Caco-2 (cell line): ENCODE measurements at regions not wholly inside any gene's neighbourhood (a gene's known extent, or its start where the extent isn't known, plus 50 kb on each side); places are given as distances from the start of the nearest gene placed in this dataset.
"Not testable (repeated sequence)": the region's sequence is repeated elsewhere in the genome, so short reads cannot be mapped to it uniquely, and the experiment has no call there.

ENCODE experiments used
- BruUV-seq: library from RNA; stranded (reverse); fragments of 400-500 nt; replicated peaks from 2 replicates; lab custom pipeline; 2021; lab: Mats Ljungman, UMichigan
- CTCF ChIA-PET: fragments of 300-600 bp; sonication (Branson Sonifier 250); formaldehyde crosslinking; loops from one replicate; lab custom pipeline; 2022; ENCODE audit warnings: antibody characterized with exemption; lab: Charles Lee
- POLR2A ChIA-PET: fragments of 300-600 bp; sonication (Branson Sonifier 250); formaldehyde crosslinking; loops from one replicate; lab custom pipeline; 2022; ENCODE audit warnings: antibody characterized with exemption; lab: Charles Lee
- DNase-seq, 2 experiments: peaks; one replicate each; pipeline versions ENCODE4 v3.0.0 to v3.0.0-alpha.2; 2020 to 2022
- H3K27me3 ChIP-seq: replicated peaks from 2 replicates; pipeline ENCODE4 v1.6.0; 2011; ENCODE audit warnings: low read length; ENCODE audit not compliant: control insufficient read depth, insufficient read depth
- H3K36me3 ChIP-seq: 2 replicates; pipeline ENCODE4 v1.5.1; 2011; ENCODE audit warnings: low read length; ENCODE audit not compliant: control insufficient read depth, insufficient read depth
- H3K4me1 ChIP-seq: fragments of 250-450 bp; sonication (Bioruptor Pico); 2 replicates; pipeline ENCODE4 v1.5.1; 2020; ENCODE audit warnings: mild to moderate bottlenecking
- H3K4me3 ChIP-seq: 2 replicates; pipeline ENCODE4 v1.5.1; 2011; ENCODE audit warnings: low read depth, mild to moderate bottlenecking, control low read depth, low read length
- H3K9me3 ChIP-seq: fragments of 250-450 bp; sonication (Bioruptor Pico); 2 replicates; pipeline ENCODE4 v1.5.1; 2020; ENCODE audit warnings: mild to moderate bottlenecking, moderate library complexity
- H3K27ac Mint-ChIP-seq: one replicate; pipeline ENCODE4 v1.8.0; 2022; ENCODE audit warnings: mixed read lengths; ENCODE audit not compliant: unreplicated experiment
- H3K27me3 Mint-ChIP-seq: one replicate; pipeline ENCODE4 v1.8.0; 2022; ENCODE audit warnings: mixed read lengths; ENCODE audit not compliant: insufficient read depth, unreplicated experiment
- H3K36me3 Mint-ChIP-seq: one replicate; pipeline ENCODE4 v1.8.0; 2022; ENCODE audit warnings: mild to moderate bottlenecking, mixed read lengths; ENCODE audit not compliant: insufficient read depth, unreplicated experiment
- H3K4me1 Mint-ChIP-seq: one replicate; pipeline ENCODE4 v1.8.0; 2022; ENCODE audit warnings: low read depth, mixed read lengths; ENCODE audit not compliant: unreplicated experiment
- H3K4me3 Mint-ChIP-seq: one replicate; pipeline ENCODE4 v1.8.0; 2022; ENCODE audit warnings: mild to moderate bottlenecking, moderate library complexity, mixed read lengths; ENCODE audit not compliant: unreplicated experiment
- H3K9me3 Mint-ChIP-seq: one replicate; pipeline ENCODE4 v1.8.0; 2022; ENCODE audit warnings: mixed read lengths; ENCODE audit not compliant: unreplicated experiment
- CTCF ChIP-seq, 2 experiments: fragments of 200-600 bp in 1 of 2; IDR thresholded peaks; 1 replicate in 1 of 2; 2 replicates in 1 of 2; pipeline versions ENCODE4 v1.5.1 to v1.8.0; 2011 to 2022; ENCODE audit warnings: antibody characterized with exemption in 1 of 2, control low read depth in 1 of 2, inconsistent platforms in 1 of 2, low read depth in 1 of 2, low read length in 1 of 2, mild to moderate bottlenecking in 1 of 2, moderate library complexity in 1 of 2; ENCODE audit not compliant: insufficient read depth in 1 of 2, severe bottlenecking in 1 of 2, unreplicated experiment in 1 of 2
- intact Hi-C: fragments of 100-400 bp; cut with micrococcal nuclease; formaldehyde crosslinking; loops from one replicate; pipeline ENCODE4 v1.10.0; 2022; ENCODE audit not compliant: unreplicated experiment

DNA sequence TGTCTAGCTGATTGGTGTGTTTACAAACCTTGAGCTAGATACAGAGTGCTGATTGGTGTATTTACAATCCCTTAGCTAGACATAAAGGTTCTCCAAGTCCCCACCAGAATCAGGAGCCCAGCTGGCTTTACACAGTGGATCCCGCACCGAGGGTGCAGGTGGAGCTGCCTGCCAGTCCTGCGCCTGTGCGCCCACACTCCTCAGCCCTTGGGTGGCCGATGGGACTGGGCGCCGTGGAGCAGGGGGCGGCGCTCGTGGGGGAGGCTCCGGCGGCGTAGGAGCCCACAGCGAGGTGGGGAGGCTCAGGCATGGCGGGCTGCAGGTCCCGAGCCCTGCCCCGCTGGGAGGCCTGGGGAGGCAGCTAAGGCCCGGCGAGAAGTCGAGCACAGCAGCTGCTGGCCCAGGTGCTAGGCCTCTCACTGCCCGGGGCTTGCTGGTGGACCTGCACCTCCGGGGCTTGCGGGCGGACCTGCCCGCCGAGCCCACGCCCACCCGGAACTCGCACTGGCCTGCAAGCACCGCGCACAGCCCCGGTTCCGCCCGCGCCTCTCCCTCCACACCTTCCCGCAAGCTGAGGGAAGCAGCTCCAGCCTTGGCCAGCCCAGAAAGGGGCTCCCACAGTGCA is 51.0 kb upstream of the CDYL start:
- H3K4me3 ChIP-seq, H3K9me3 ChIP-seq, H3K27me3 Mint-ChIP-seq, BruUV-seq, intact Hi-C loops, H3K27ac Mint-ChIP-seq, H3K36me3 Mint-ChIP-seq, POLR2A ChIA-PET, H3K4me3 Mint-ChIP-seq, H3K9me3 Mint-ChIP-seq, H3K36me3 ChIP-seq, CTCF ChIA-PET, DNase-seq, H3K27me3 ChIP-seq: not testable (repeated sequence)
- peaks cover 20% of the 10 kb centered on the region for H3K4me1 Mint-ChIP-seq
- peaks cover 16% of the 10 kb centered on the region for H3K4me1 ChIP-seq

- DNase-seq, POLR2A ChIA-PET, H3K9me3 ChIP-seq, CTCF ChIA-PET, BruUV-seq, H3K36me3 ChIP-seq, H3K27me3 Mint-ChIP-seq, H3K4me3 ChIP-seq, H3K27ac Mint-ChIP-seq, intact Hi-C loops, H3K27me3 ChIP-seq, H3K36me3 Mint-ChIP-seq, H3K9me3 Mint-ChIP-seq, H3K4me3 Mint-ChIP-seq: not testable (repeated sequence)
- peaks cover 16% of the 10 kb centered on the region for H3K4me1 ChIP-seq
- H3K4me1 Mint-ChIP-seq: peaks cover 20% of the 10 kb centered on the region
Measured at GRCh38 chr6:4724727-4725126, 51.5 kb upstream of the CDYL start.

DNA sequence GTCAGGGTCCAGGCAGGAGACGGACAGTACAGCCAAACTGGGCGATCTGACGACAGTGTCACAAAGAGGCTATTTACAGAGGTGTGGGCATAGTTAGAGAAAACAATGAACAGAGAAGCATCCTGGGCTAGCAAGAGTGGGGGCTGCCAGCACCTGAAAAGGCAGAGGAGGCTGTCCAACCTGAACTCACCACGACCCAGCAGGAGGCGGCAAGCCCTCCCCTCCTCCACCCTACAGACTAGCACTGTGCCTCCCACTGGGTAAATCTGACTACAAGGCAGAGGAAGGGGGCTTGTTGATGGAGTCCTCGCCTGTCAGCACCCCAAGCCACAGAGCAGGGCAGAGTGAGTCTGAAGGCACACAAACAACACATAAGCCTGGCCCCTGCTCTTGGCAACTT is 52.8 kb upstream of the CDYL start:
- POLR2A ChIA-PET: no interaction called here
- intact Hi-C loops: no loop called here
- no peaks in the 10 kb centered on the region for H3K36me3 ChIP-seq
- no peak for DNase-seq
- peaks cover 12% of the 10 kb centered on the region for H3K4me1 ChIP-seq
- H3K27me3 ChIP-seq: no peaks in the 10 kb centered on the region
- peaks cover 12% of the 10 kb centered on the region for H3K4me1 Mint-ChIP-seq
- no peak overlapping the region for H3K4me3 ChIP-seq
- no peak overlapping the region for H3K4me3 Mint-ChIP-seq
- no peaks in the 10 kb centered on the region for H3K36me3 Mint-ChIP-seq
- CTCF ChIA-PET: no interaction called here
- no peaks in the 10 kb centered on the region for H3K9me3 ChIP-seq
- no TSS peak for BruUV-seq
- H3K27ac Mint-ChIP-seq: no peak overlapping the region
- no peaks in the 10 kb centered on the region for H3K9me3 Mint-ChIP-seq
- TF ChIP-seq CTCF (IDR thresholded peaks at IDR 0.05; ENCODE audit: insufficient read depth in 1 of 2, low read depth in 1 of 2, low read length in 1 of 2, severe bottlenecking in 1 of 2, unreplicated experiment in 1 of 2): no peak
- no peaks in the 10 kb centered on the region for H3K27me3 Mint-ChIP-seq

DNA sequence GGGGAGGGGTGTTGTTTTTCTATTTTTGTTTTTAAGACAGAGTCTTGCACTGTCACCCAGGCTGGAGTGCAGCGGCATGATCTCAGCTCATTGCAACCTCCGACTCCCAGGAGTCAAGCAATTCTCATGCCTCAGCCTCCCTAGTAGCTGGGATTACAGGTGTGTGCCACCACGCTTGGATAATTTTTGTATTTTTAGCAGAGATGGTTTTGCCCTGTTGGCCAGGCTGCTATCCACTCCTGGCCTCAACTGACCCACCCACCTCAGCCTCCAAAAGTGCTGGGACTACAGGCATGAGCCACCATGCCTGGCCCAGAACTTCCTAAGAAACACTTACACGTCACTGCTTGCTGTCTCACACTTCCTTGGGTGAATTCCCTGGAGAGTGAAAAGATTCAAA is 54.8 kb upstream of the CDYL start:
- CTCF ChIA-PET, H3K36me3 ChIP-seq, H3K27ac Mint-ChIP-seq, H3K9me3 ChIP-seq, H3K4me1 Mint-ChIP-seq, BruUV-seq, H3K27me3 ChIP-seq, H3K9me3 Mint-ChIP-seq, H3K4me3 ChIP-seq, H3K4me3 Mint-ChIP-seq, intact Hi-C loops, H3K27me3 Mint-ChIP-seq, DNase-seq, H3K4me1 ChIP-seq, POLR2A ChIA-PET, H3K36me3 Mint-ChIP-seq: not testable (repeated sequence)
